OCI-LY3 (cell line): ENCODE measurements at regions not wholly inside any gene's neighbourhood (a gene's known extent, or its start where the extent isn't known, plus 50 kb on each side); places are given as distances from the start of the nearest gene placed in this dataset.

Experiments used
- H2AFZ ChIP-seq: fragments of 200-600, 300-600 bp; shearing (Covaris generic); 2 replicates; pipeline ENCODE4 v1.6.0; 2014; ENCODE audit warnings: antibody characterized with exemption, low read depth, low read length
- H3K27ac ChIP-seq: fragments of 200-600, 300-600 bp; sonication (generic); 2 replicates; pipeline ENCODE4 v1.5.1; 2014; ENCODE audit warnings: mild to moderate bottlenecking, low read length, moderate library complexity, mixed read lengths
- H3K27me3 ChIP-seq: fragments of 200-600, 300-600 bp; sonication (generic); 2 replicates; pipeline ENCODE4 v1.6.1; 2014; ENCODE audit warnings: low read depth, low read length, mixed read lengths
- H3K36me3 ChIP-seq: fragments of 200-600, 300-600 bp; sonication (generic); replicated peaks from 2 replicates; pipeline ENCODE3; 2014; ENCODE audit warnings: low read depth, low read length, mixed read lengths
- H3K4me1 ChIP-seq: fragments of 300-600, 200-600 bp; sonication (generic); 2 replicates; pipeline ENCODE4 v1.6.1; 2014; ENCODE audit warnings: low read length, mixed read lengths
- H3K4me2 ChIP-seq: fragments of 200-600, 300-600 bp; sonication (generic); 2 replicates; pipeline ENCODE4 v1.6.1; 2014; ENCODE audit warnings: low read length, mixed read lengths
- H3K4me3 ChIP-seq: fragments of 300-600, 200-600 bp; sonication (generic); 2 replicates; pipeline ENCODE4 v1.5.1; 2014; ENCODE audit warnings: antibody characterized with exemption, mild to moderate bottlenecking, low read length, moderate library complexity
- H3K79me2 ChIP-seq: fragments of 300-600, 200-600 bp; shearing (Covaris generic); 2 replicates; pipeline ENCODE4 v1.6.1; 2014; ENCODE audit warnings: mild to moderate bottlenecking, low read length, mixed read lengths
- H3K9ac ChIP-seq: fragments of 300-600, 200-600 bp; shearing (Covaris generic); 2 replicates; pipeline ENCODE4 v1.6.0; 2014; ENCODE audit warnings: mild to moderate bottlenecking, low read length, moderate library complexity
- H3K9me3 ChIP-seq: fragments of 200-600, 300-600 bp; shearing (Covaris generic); 2 replicates; pipeline ENCODE4 v1.6.1; 2014; ENCODE audit warnings: low read length, mixed read lengths; ENCODE audit not compliant: insufficient read depth
- H4K20me1 ChIP-seq: fragments of 200-600, 300-600 bp; sonication (generic); 2 replicates; pipeline ENCODE4 v1.6.1; 2016; ENCODE audit warnings: low read length, mixed read lengths; ENCODE audit not compliant: insufficient read depth
- EZH2phosphoT487 ChIP-seq: fragments of 200-600 bp; shearing (Covaris generic); IDR thresholded peaks from 2 replicates; pipeline ENCODE4 v1.6.1; 2018; ENCODE audit warnings: antibody characterized with exemption, mixed run types, low read depth
- TF ChIP-seq, protein P1 (sequence below): fragments of 200-600, 300-600 bp; sonication (generic); IDR thresholded peaks from 2 replicates; pipeline ENCODE4 v1.5.1; 2014; ENCODE audit warnings: antibody characterized with exemption, low read length, low read depth

DNA sequence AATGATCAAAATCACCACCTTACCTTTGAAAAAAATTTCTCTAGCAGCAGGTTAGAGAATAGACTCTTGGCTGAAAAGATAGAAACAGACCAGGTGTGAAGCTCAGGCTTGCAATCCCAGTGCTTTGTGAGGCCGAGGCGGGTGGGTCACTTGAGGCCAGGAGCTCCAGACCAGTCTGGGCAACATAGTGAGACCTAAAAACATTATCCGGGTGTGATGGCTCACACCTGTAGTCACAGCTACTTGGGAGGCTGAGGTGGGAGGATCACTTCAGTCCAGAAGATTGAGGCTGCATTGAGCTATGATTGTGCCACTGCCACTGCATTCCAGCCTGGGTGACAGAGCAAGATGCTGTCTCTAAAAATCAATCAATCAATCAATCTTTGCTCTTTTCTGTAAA is 105.3 kb upstream of the TBX3 start:
- Histone ChIP-seq H4K20me1 (no peaks in the 10 kb centered on the region), H3K9me3 (no peaks in the 10 kb centered on the region), H3K27me3 (no peaks in the 10 kb centered on the region), H3K36me3 (no peaks in the 10 kb centered on the region), H3K9ac (no peak overlapping the region), H3K27ac (no peak overlapping the region), H3K79me2 (no peaks in the 10 kb centered on the region), H3K4me3 (no peak overlapping the region), H2AFZ (no peak overlapping the region), H3K4me1 (no peaks in the 10 kb centered on the region), H3K4me2 (no peak overlapping the region)
- no peak for TF ChIP-seq EZH2phosphoT487
- TF ChIP-seq, protein P1, sequence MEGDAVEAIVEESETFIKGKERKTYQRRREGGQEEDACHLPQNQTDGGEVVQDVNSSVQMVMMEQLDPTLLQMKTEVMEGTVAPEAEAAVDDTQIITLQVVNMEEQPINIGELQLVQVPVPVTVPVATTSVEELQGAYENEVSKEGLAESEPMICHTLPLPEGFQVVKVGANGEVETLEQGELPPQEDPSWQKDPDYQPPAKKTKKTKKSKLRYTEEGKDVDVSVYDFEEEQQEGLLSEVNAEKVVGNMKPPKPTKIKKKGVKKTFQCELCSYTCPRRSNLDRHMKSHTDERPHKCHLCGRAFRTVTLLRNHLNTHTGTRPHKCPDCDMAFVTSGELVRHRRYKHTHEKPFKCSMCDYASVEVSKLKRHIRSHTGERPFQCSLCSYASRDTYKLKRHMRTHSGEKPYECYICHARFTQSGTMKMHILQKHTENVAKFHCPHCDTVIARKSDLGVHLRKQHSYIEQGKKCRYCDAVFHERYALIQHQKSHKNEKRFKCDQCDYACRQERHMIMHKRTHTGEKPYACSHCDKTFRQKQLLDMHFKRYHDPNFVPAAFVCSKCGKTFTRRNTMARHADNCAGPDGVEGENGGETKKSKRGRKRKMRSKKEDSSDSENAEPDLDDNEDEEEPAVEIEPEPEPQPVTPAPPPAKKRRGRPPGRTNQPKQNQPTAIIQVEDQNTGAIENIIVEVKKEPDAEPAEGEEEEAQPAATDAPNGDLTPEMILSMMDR = no peak

DNA sequence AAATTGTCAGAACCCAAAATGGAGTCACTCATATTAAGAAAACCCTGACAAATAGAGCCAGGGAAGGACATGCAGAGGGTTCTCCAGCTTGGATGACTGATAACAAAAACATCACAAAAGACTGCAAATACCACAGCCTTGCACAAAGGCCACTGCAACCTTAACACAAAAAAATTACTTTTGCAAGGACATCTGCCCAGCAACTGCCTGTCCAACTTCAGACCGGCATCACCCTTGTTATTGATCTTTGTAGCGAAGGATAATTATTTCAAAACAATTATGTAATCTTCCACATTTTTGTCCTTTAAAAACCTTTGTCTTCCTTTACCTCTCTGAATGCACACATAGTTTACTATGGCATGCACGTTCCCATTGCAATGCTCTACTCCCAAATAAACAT is 100.6 kb upstream of the TBX3 start:
- H3K27ac ChIP-seq = no peak overlapping the region
- no peaks in the 10 kb centered on the region for H3K9me3 ChIP-seq
- no peaks in the 10 kb centered on the region for H3K36me3 ChIP-seq
- no peak overlapping the region for H3K4me3 ChIP-seq
- no peaks in the 10 kb centered on the region for H3K79me2 ChIP-seq
- H3K27me3 ChIP-seq = no peaks in the 10 kb centered on the region
- H3K4me1 ChIP-seq = no peaks in the 10 kb centered on the region
- H2AFZ ChIP-seq = no peak overlapping the region
- no peak for TF ChIP-seq EZH2phosphoT487
- TF ChIP-seq, protein P1 = no peak
- no peak overlapping the region for H3K9ac ChIP-seq
- H4K20me1 ChIP-seq = no peaks in the 10 kb centered on the region
- no peak overlapping the region for H3K4me2 ChIP-seq

DNA sequence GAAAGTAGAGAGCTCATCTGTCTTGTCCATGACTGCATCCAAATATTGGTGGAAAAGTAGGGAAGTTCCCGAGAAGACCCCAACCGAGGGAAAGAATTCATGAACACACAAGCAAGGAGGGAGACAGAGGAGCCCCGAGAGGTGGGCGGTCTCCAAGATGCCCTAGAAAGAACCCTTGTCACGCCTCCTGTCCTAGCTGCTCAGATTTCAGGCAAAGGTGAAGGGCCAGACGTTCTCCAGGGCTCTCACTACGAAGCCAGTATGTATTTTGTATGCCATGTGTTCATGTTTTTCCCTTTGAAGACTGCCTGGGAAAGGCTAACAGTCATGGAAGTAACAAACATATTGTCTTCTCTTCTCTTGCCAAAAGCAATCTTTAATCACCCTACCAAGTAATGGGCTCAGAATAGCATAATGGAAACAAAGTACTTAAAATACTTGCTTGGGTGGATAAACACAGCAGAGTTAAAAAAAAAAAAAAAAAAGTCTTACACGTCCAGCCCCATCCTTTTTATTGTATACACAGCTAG is 99.2 kb upstream of the TBX3 start:
- Histone ChIP-seq H3K4me1 (no peaks in the 10 kb centered on the region), H3K9ac (no peak overlapping the region), H4K20me1 (no peaks in the 10 kb centered on the region), H2AFZ (no peak overlapping the region), H3K4me3 (no peak overlapping the region), H3K27ac (no peak overlapping the region), H3K79me2 (no peaks in the 10 kb centered on the region), H3K4me2 (no peak overlapping the region), H3K36me3 (no peaks in the 10 kb centered on the region), H3K9me3 (no peaks in the 10 kb centered on the region), H3K27me3 (no peaks in the 10 kb centered on the region)
- TF ChIP-seq, protein P1 = no peak
- TF ChIP-seq EZH2phosphoT487 = no peak

DNA sequence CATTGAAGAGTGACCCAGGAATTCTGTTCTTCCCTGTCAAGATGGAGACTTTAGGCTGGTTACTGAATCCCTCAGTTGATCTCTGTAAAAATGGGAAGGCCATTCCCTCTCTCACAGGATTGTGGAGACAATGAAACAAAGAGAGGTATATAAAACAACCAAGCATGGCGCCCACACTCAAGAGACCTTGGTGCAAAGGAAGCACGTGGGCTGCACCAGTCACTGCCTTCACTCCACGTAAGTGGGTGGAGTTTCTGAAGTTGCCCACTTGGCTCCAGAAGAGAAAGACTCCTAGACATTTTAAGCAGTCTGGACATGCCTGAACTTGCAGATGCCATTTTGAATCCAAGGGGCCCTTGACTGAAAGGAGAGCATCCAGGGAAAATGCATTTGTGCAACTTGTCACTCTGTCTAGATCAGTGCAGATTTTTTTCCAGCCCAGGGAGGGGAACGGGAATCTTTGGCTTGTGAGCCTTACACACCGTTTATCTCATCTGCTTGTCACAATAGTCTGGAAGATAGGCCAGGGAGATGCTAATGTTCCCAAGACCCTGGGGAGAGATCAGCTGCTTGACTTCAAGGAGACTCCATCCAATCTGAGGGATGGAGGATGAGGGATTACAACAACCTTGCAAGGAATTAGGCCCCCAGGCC is 96.9 kb upstream of the TBX3 start:
- Histone ChIP-seq H3K27me3 (no peaks in the 10 kb centered on the region), H3K36me3 (no peaks in the 10 kb centered on the region), H3K4me1 (no peaks in the 10 kb centered on the region), H3K9ac (no peak overlapping the region), H3K4me2 (no peak overlapping the region), H3K4me3 (no peak overlapping the region), H4K20me1 (no peaks in the 10 kb centered on the region), H3K79me2 (no peaks in the 10 kb centered on the region), H3K9me3 (no peaks in the 10 kb centered on the region), H3K27ac (no peak overlapping the region), H2AFZ (no peak overlapping the region)
- TF ChIP-seq, protein P1 = no peak
- TF ChIP-seq EZH2phosphoT487 = no peak
